HG02884 (cell line): ENCODE measurements at regions not wholly inside any gene's neighbourhood (a gene's known extent, or its start where the extent isn't known, plus 50 kb on each side); places are given as distances from the start of the nearest gene placed in this dataset.

Experiments
- ATAC-seq: cut with Tn5 transposase; IDR thresholded peaks from one replicate; pipeline ENCODE4 v1.9.1; 2021; ENCODE audit warnings: mild to moderate bottlenecking, moderate library complexity; ENCODE audit not compliant: unreplicated experiment

GRCh38 chr3:174398761-174399160, 460.4 kb upstream of the NAALADL2 start:
- ATAC-seq = no peak

- ATAC-seq = no peak
Observed at GRCh38 chr3:174403831-174404230, 455.3 kb upstream of the NAALADL2 start.

GRCh38 chr3:174408310-174408709, 450.8 kb upstream of the NAALADL2 start:
- no peak for ATAC-seq

- no peak for ATAC-seq
Observed at GRCh38 chr3:174409086-174409743, 449.9 kb upstream of the NAALADL2 start.

- ATAC-seq = no peak
Observed at GRCh38 chr3:174413062-174413912, 445.8 kb upstream of the NAALADL2 start.

GRCh38 chr3:174414902-174415301, 444.2 kb upstream of the NAALADL2 start:
- ATAC-seq = no peak

GRCh38 chr3:174417573-174417972, 441.6 kb upstream of the NAALADL2 start:
- ATAC-seq = no peak

GRCh38 chr3:174419216-174419615, 439.9 kb upstream of the NAALADL2 start:
- ATAC-seq = no peak

GRCh38 chr3:174423936-174424335, 435.2 kb upstream of the NAALADL2 start:
- ATAC-seq = no peak

GRCh38 chr3:174424656-174425055, 434.5 kb upstream of the NAALADL2 start:
- ATAC-seq = no peak

- no peak for ATAC-seq
Observed at GRCh38 chr3:174425422-174425821, 433.7 kb upstream of the NAALADL2 start.

GRCh38 chr3:174430986-174431385, 428.1 kb upstream of the NAALADL2 start:
- ATAC-seq = no peak

- no peak for ATAC-seq
Observed at GRCh38 chr3:174431717-174432116, 427.4 kb upstream of the NAALADL2 start.

- no peak for ATAC-seq
Observed at GRCh38 chr3:174436367-174436766, 422.8 kb upstream of the NAALADL2 start.

GRCh38 chr3:174438501-174439145, 420.5 kb upstream of the NAALADL2 start:
- no peak for ATAC-seq

GRCh38 chr3:174439331-174440252, 419.5 kb upstream of the NAALADL2 start:
- no peak for ATAC-seq

- no peak for ATAC-seq
Observed at GRCh38 chr3:174440253-174440701, 418.9 kb upstream of the NAALADL2 start.

GRCh38 chr3:174440741-174441587, 418.2 kb upstream of the NAALADL2 start:
- peak; percentile 66 for ATAC-seq

- no peak for ATAC-seq
Observed at GRCh38 chr3:174441588-174442301, 417.4 kb upstream of the NAALADL2 start.
